Omental fat pad (tissue), 3 donors: ENCODE measurements at regions not wholly inside any gene's neighbourhood (a gene's known extent, or its start where the extent isn't known, plus 50 kb on each side); places are given as distances from the start of the nearest gene placed in this dataset.

Experiments used
- ATAC-seq: fragments of 150-250 bp; one replicate; pipeline ENCODE4 v1.9.1; 2016; ENCODE audit warnings: mild to moderate bottlenecking, moderate library complexity; ENCODE audit not compliant: low FRiP score
- DNase-seq: peaks from one replicate; pipeline ENCODE4 v3.0.0-alpha.2; 2019; ENCODE audit warnings: low spot score
- TF ChIP-seq, protein P1 (sequence below), 3 donors: fragments of 450-650 bp; IDR thresholded peaks; one replicate each; pipeline ENCODE4 v1.5.1; 2016 to 2017; ENCODE audit warnings: antibody characterized with exemption in 3 of 3, mild to moderate bottlenecking in 3 of 3, moderate library complexity in 2 of 3

DNA sequence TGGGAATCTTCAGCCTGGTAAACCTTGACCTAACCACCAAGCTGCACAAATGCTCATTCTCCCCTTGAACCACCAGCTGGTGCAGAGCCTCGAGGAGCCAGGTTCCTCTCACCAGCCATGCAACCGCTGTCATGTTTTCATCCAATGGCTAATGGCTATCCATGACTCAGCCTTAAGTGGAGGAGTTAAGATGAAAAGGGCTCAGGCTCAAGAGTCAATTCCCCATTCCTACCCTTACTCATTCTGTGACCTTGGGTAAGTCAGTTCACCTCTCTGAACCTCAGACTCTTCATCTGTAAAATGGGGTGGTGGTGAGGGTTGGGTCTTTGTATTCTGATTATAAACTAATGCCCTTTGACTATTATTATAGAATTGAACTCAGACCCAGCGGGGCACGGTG is 515.6 kb downstream of the SHQ1 start:
- no peak for DNase-seq
- no peak for ATAC-seq
- TF ChIP-seq, protein P1, sequence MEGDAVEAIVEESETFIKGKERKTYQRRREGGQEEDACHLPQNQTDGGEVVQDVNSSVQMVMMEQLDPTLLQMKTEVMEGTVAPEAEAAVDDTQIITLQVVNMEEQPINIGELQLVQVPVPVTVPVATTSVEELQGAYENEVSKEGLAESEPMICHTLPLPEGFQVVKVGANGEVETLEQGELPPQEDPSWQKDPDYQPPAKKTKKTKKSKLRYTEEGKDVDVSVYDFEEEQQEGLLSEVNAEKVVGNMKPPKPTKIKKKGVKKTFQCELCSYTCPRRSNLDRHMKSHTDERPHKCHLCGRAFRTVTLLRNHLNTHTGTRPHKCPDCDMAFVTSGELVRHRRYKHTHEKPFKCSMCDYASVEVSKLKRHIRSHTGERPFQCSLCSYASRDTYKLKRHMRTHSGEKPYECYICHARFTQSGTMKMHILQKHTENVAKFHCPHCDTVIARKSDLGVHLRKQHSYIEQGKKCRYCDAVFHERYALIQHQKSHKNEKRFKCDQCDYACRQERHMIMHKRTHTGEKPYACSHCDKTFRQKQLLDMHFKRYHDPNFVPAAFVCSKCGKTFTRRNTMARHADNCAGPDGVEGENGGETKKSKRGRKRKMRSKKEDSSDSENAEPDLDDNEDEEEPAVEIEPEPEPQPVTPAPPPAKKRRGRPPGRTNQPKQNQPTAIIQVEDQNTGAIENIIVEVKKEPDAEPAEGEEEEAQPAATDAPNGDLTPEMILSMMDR (IDR thresholded peaks at IDR 0.05): no peak

DNA sequence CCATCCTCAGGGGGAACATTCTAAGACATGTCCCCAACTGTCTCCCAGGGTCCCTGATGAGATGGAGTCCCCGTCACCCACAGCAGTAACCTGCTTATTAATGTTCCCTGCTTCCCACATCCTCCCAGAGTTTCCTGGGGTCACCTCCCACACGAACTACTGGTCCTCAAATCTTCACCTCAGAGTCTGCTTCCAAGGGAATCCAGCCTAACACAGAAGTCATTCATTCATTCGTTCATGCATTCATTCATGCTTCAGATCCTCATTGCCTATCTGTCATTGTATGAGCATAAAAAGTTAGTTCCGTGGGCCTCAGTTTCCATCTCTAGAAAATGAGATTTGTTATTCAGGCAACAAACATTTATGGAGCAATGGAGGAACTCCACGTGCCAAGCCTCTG is 516.2 kb downstream of the SHQ1 start:
- no peak for ATAC-seq
- no peak for DNase-seq
- TF ChIP-seq, protein P1 (IDR thresholded peaks at IDR 0.05): no peak

DNA sequence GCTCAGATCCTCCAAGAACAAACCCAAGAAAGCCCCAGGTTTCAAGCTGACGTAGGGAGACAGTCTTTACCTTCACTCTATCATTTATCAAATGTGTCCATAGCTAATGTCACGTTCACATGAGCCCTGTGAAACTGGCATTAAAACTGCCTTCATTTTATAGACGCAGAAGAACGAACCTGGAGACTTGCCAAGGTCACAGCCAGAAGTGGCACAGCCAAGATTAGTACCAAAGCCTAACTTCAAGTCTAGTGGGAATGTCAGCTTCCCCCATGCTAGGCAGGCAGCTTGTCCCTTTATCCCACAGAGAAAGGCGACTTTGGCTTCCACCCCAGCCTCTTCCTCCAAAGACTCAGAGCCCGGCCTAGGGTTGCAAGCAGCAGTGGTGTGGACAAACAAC is 517.2 kb downstream of the SHQ1 start:
- ATAC-seq: no peak
- DNase-seq: no peak
- TF ChIP-seq, protein P1 (IDR thresholded peaks at IDR 0.05): no peak

DNA sequence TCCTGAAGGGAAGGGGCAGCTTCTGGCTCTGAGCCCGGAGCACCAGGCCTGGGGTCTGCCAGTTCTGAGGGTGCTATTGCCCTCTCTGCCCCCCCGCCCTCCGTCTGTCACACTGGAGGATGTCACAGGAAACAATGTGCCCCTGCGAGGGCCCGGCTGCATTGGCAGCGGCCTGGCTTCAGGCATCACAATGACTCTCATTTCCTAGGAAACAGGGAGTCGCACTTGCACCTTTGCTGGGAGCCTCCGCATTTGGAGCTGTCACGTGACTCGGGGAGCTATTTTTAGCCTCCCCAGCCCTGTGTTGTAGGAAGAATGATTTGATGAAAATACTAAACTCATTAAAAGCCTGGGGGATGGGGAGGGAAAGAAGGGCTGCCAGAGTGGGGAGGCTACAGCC is 518.9 kb downstream of the SHQ1 start:
- DNase-seq (no peak), ATAC-seq (no peak)
- TF ChIP-seq, protein P1 (IDR thresholded peaks at IDR 0.05): no peak

DNA sequence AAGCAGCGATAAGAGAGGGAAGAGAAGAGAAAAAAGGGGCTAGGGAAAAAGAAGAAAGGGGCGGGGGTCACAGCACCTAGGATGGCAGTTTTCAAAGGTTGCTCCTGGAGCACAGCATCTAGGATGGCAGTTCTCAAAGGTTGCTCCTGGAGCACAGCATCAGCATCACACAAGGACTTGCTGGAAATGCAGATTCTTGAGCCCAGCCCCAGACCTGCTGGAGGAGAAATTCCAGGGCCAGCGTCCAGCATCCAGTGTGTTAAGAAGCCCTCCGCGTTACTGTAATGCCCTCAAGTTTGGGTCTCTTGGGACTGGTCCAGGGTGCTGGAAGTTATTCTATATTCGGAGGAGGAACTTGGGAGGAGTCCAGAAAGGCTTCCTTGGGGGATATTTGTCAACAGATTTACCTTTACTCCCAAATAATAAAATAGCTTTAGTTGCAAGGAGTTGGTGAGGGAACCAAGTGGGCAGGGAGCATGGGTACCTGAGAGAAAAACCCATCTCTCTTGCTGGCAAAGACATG is 519.4 kb downstream of the SHQ1 start:
- ATAC-seq (no peak), DNase-seq (no peak)
- TF ChIP-seq, protein P1 (IDR thresholded peaks at IDR 0.05): no peak

DNA sequence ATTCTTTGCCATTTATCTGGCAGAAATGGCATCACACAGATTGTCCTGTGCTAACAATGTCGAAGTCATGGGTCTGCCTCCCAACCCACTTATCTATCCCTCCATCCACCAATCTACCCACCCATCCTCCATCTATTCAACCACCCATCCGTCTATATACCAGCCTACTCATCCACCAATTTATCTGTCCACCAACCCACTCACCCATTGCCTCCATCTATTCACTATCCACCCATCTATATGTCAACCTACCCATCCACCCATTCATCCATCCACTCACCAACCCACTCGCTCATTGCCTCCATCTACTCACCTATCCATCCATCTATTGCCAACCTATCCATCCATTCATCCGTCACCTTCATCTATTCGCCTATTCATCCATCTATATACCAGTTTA is 521.2 kb downstream of the SHQ1 start:
- ATAC-seq (no peak), DNase-seq (no peak)
- TF ChIP-seq, protein P1 (IDR thresholded peaks at IDR 0.05): no peak

DNA sequence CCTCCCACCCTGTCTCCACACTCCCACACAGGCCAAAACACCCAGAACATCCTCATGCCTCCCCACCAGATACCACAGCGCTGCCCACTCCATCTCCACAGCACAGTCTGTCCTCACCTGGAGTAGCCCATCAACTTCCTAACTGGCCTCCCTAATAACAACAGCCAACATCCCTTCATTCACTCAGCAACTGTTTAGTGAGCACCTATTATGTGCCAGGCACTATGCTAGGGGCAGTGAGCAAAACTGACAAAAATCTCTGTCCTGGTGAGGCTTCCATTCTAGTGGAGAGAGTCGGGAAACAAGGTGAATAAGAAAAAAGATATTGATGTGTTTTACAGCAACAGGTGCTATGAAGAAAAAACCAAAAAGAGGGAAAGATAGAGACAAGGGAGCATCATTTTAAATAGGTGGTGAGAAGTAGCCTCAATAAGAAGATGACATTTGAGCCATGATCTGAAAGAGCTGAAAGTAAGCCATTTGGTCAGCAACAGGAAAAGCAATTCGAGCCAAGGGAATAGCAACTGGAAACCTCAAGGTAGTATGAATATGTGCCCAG is 523.9 kb downstream of the SHQ1 start:
- ATAC-seq (no peak), DNase-seq (no peak)
- TF ChIP-seq, protein P1 (IDR thresholded peaks at IDR 0.05): no peak
